GM21528 (cell line): ENCODE measurements at regions not wholly inside any gene's neighbourhood (a gene's known extent, or its start where the extent isn't known, plus 50 kb on each side); places are given as distances from the start of the nearest gene placed in this dataset.
"Not testable (repeated sequence)": the region's sequence is repeated elsewhere in the genome, so short reads cannot be mapped to it uniquely, and the experiment has no call there.

Experiments used
- ATAC-seq: cut with Tn5 transposase; IDR thresholded peaks from one replicate; pipeline ENCODE4 v1.9.1; 2021; ENCODE audit warnings: mild to moderate bottlenecking, moderate library complexity; ENCODE audit not compliant: unreplicated experiment, low FRiP score

- ATAC-seq: no peak
Observed at GRCh38 chr9:79037338-79037737, 534.4 kb upstream of the TLE4 start.

- ATAC-seq: no peak
Observed at GRCh38 chr9:79040671-79041070, 531.1 kb upstream of the TLE4 start.

- ATAC-seq: no peak
Observed at GRCh38 chr9:79041266-79041665, 530.5 kb upstream of the TLE4 start.

GRCh38 chr9:79043916-79044315 is 527.8 kb upstream of the TLE4 start:
- no peak for ATAC-seq

- no peak for ATAC-seq
Observed at GRCh38 chr9:79046401-79046800, 525.4 kb upstream of the TLE4 start.

- ATAC-seq: no peak
Observed at GRCh38 chr9:79049371-79049770, 522.4 kb upstream of the TLE4 start.

- ATAC-seq: no peak
Observed at GRCh38 chr9:79053598-79053997, 518.2 kb upstream of the TLE4 start.

- no peak for ATAC-seq
Observed at GRCh38 chr9:79054500-79054899, 517.3 kb upstream of the TLE4 start.

- no peak for ATAC-seq
Observed at GRCh38 chr9:79056041-79056440, 515.7 kb upstream of the TLE4 start.

- ATAC-seq: no peak
Observed at GRCh38 chr9:79057576-79057975, 514.2 kb upstream of the TLE4 start.

GRCh38 chr9:79060766-79061165 is 511.0 kb upstream of the TLE4 start:
- no peak for ATAC-seq

- ATAC-seq: no peak
Observed at GRCh38 chr9:79061752-79062616, 509.8 kb upstream of the TLE4 start.

GRCh38 chr9:79073201-79073600 is 498.6 kb upstream of the TLE4 start:
- ATAC-seq: no peak

- no peak for ATAC-seq
Observed at GRCh38 chr9:79080536-79080935, 491.2 kb upstream of the TLE4 start.

- no peak for ATAC-seq
Observed at GRCh38 chr9:79083621-79084020, 488.1 kb upstream of the TLE4 start.

GRCh38 chr9:79087133-79087532 is 484.6 kb upstream of the TLE4 start:
- no peak for ATAC-seq

- no peak for ATAC-seq
Observed at GRCh38 chr9:79089054-79089560, 482.7 kb upstream of the TLE4 start.

- ATAC-seq: not testable (repeated sequence)
Observed at GRCh38 chr9:79089851-79090250, 481.9 kb upstream of the TLE4 start.

- not testable (repeated sequence) for ATAC-seq
Observed at GRCh38 chr9:79103257-79103656, 468.5 kb upstream of the TLE4 start.

GRCh38 chr9:79104216-79104615 is 467.5 kb upstream of the TLE4 start:
- ATAC-seq: no peak

GRCh38 chr9:79104951-79105350 is 466.8 kb upstream of the TLE4 start:
- ATAC-seq: no peak
